HepG2 (cell line): ENCODE measurements at regions not wholly inside any gene's neighbourhood (a gene's known extent, or its start where the extent isn't known, plus 50 kb on each side); places are given as distances from the start of the nearest gene placed in this dataset.

Experiments used
- BORCS8-MEF2B ChIP-seq: sonication (generic); formaldehyde crosslinking; IDR thresholded peaks from 2 replicates; pipeline ENCODE4 v1.8.0; 2022; ENCODE audit warnings: mild to moderate bottlenecking, missing genetic modification reagents
- BRD4 ChIP-seq: sonication (generic); formaldehyde crosslinking; IDR thresholded peaks from 2 replicates; pipeline ENCODE4 v1.4.0; 2020; ENCODE audit warnings: missing genetic modification reagents
- DNMT3B ChIP-seq: conservative IDR thresholded peaks from 2 replicates; pipeline ENCODE4 v1.6.1; 2016; ENCODE audit warnings: missing biosample characterization, control low read depth
- GABPA ChIP-seq, 2 experiments: IDR thresholded peaks; 2 replicates each; pipeline ENCODE4 v1.6.1; 2011 to 2016; ENCODE audit warnings: low read depth in 2 of 2, low read length in 1 of 2, missing biosample characterization in 1 of 2, missing genetic modification characterization in 1 of 2
- GATAD1 ChIP-seq: IDR thresholded peaks from 2 replicates; pipeline ENCODE4 v1.6.1; 2016; ENCODE audit warnings: missing genetic modification reagents, missing compliant biosample characterization
- NR2C2 ChIP-seq: sonication (generic); formaldehyde crosslinking; IDR thresholded peaks from 2 replicates; pipeline ENCODE4 v1.4.0; 2020; ENCODE audit warnings: missing genetic modification reagents, mild to moderate bottlenecking, moderate library complexity, borderline replicate concordance
- ZNF282 ChIP-seq: fragments of 450-650 bp; IDR thresholded peaks from 2 replicates; pipeline ENCODE4 v1.6.1; 2018; ENCODE audit not compliant: partially characterized antibody
- ZNF446 ChIP-seq: sonication (generic); formaldehyde crosslinking; IDR thresholded peaks from 2 replicates; pipeline ENCODE4 v1.5.0; 2020; ENCODE audit warnings: mild to moderate bottlenecking, missing genetic modification reagents
- TF ChIP-seq, protein P1 (sequence below): sonication (generic); formaldehyde crosslinking; IDR thresholded peaks from 2 replicates; pipeline ENCODE4 v1.4.0; 2020; ENCODE audit warnings: mild to moderate bottlenecking, missing genetic modification reagents
- TF ChIP-seq, protein P2 (sequence below), 2 experiments: fragments of 450-650 bp in 1 of 2; sonication (generic) in 1 of 2; formaldehyde crosslinking; IDR thresholded peaks; 2 replicates each; pipeline versions ENCODE4 v1.5.0 to v1.8.0; 2020 to 2022; ENCODE audit warnings: mild to moderate bottlenecking in 1 of 2, missing genetic modification reagents in 1 of 2
- TF ChIP-seq, protein P3 (sequence below): sonication (generic); formaldehyde crosslinking; IDR thresholded peaks from 2 replicates; pipeline ENCODE4 v1.8.1; 2023; ENCODE audit warnings: mild to moderate bottlenecking, missing genetic modification reagents
- TF ChIP-seq, protein P4 (sequence below): sonication (generic); formaldehyde crosslinking; IDR thresholded peaks from 2 replicates; pipeline ENCODE4 v1.4.0; 2020; ENCODE audit warnings: missing genetic modification reagents

DNA sequence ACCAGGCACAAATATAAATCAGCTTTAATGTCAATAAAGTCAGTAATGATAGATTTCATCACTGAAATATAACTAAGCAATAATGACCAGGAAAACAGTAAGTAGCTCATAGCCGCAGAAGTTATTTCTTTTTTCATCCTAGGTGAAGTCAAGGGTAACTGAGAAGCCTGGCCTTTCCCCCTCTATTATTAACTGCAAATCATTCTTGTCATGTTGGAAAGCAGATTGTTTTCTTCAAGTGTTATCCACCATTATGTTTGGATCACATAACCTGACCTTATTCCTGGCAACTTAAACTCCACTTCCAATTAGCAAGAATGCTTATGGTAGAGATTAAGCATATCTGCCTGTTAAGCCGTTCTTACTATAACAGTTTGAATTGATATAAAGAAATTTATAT is 603.4 kb upstream of the FOXG1 start (continued):
- TF ChIP-seq, protein P1, sequence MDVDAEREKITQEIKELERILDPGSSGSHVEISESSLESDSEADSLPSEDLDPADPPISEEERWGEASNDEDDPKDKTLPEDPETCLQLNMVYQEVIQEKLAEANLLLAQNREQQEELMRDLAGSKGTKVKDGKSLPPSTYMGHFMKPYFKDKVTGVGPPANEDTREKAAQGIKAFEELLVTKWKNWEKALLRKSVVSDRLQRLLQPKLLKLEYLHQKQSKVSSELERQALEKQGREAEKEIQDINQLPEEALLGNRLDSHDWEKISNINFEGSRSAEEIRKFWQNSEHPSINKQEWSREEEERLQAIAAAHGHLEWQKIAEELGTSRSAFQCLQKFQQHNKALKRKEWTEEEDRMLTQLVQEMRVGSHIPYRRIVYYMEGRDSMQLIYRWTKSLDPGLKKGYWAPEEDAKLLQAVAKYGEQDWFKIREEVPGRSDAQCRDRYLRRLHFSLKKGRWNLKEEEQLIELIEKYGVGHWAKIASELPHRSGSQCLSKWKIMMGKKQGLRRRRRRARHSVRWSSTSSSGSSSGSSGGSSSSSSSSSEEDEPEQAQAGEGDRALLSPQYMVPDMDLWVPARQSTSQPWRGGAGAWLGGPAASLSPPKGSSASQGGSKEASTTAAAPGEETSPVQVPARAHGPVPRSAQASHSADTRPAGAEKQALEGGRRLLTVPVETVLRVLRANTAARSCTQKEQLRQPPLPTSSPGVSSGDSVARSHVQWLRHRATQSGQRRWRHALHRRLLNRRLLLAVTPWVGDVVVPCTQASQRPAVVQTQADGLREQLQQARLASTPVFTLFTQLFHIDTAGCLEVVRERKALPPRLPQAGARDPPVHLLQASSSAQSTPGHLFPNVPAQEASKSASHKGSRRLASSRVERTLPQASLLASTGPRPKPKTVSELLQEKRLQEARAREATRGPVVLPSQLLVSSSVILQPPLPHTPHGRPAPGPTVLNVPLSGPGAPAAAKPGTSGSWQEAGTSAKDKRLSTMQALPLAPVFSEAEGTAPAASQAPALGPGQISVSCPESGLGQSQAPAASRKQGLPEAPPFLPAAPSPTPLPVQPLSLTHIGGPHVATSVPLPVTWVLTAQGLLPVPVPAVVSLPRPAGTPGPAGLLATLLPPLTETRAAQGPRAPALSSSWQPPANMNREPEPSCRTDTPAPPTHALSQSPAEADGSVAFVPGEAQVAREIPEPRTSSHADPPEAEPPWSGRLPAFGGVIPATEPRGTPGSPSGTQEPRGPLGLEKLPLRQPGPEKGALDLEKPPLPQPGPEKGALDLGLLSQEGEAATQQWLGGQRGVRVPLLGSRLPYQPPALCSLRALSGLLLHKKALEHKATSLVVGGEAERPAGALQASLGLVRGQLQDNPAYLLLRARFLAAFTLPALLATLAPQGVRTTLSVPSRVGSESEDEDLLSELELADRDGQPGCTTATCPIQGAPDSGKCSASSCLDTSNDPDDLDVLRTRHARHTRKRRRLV (CRISPR knock-in tag): no peak
- TF ChIP-seq DNMT3B (CRISPR knock-in tag): no peak
- no peak for TF ChIP-seq BORCS8-MEF2B (CRISPR knock-in tag)
- no peak for TF ChIP-seq GATAD1
- TF ChIP-seq, protein P2, sequence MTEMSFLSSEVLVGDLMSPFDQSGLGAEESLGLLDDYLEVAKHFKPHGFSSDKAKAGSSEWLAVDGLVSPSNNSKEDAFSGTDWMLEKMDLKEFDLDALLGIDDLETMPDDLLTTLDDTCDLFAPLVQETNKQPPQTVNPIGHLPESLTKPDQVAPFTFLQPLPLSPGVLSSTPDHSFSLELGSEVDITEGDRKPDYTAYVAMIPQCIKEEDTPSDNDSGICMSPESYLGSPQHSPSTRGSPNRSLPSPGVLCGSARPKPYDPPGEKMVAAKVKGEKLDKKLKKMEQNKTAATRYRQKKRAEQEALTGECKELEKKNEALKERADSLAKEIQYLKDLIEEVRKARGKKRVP (CRISPR knock-in tag; IDR thresholded peaks at IDR 0.05): no peak
- TF ChIP-seq ZNF446 (CRISPR knock-in tag): no peak
- no peak for TF ChIP-seq BRD4 (CRISPR knock-in tag)
- no peak for TF ChIP-seq GABPA (IDR thresholded peaks at IDR 0.05; ENCODE audit: low read depth, low read length)
- no peak for TF ChIP-seq GABPA (CRISPR knock-in tag; IDR thresholded peaks at IDR 0.05; ENCODE audit: low read depth)
- no peak for TF ChIP-seq NR2C2 (CRISPR knock-in tag)
- TF ChIP-seq, protein P3, sequence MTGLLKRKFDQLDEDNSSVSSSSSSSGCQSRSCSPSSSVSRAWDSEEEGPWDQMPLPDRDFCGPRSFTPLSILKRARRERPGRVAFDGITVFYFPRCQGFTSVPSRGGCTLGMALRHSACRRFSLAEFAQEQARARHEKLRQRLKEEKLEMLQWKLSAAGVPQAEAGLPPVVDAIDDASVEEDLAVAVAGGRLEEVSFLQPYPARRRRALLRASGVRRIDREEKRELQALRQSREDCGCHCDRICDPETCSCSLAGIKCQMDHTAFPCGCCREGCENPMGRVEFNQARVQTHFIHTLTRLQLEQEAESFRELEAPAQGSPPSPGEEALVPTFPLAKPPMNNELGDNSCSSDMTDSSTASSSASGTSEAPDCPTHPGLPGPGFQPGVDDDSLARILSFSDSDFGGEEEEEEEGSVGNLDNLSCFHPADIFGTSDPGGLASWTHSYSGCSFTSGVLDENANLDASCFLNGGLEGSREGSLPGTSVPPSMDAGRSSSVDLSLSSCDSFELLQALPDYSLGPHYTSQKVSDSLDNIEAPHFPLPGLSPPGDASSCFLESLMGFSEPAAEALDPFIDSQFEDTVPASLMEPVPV (CRISPR knock-in tag): no peak
- TF ChIP-seq, protein P4, sequence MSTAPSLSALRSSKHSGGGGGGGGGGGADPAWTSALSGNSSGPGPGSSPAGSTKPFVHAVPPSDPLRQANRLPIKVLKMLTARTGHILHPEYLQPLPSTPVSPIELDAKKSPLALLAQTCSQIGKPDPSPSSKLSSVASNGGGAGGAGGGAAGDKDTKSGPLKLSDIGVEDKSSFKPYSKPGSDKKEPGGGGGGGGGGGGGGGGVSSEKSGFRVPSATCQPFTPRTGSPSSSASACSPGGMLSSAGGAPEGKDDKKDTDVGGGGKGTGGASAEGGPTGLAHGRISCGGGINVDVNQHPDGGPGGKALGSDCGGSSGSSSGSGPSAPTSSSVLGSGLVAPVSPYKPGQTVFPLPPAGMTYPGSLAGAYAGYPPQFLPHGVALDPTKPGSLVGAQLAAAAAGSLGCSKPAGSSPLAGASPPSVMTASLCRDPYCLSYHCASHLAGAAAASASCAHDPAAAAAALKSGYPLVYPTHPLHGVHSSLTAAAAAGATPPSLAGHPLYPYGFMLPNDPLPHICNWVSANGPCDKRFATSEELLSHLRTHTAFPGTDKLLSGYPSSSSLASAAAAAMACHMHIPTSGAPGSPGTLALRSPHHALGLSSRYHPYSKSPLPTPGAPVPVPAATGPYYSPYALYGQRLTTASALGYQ (CRISPR knock-in tag): no peak
- TF ChIP-seq ZNF282: no peak
